Mesothelial cell of epicardium (in vitro differentiated cells): ENCODE measurements at regions not wholly inside any gene's neighbourhood (a gene's known extent, or its start where the extent isn't known, plus 50 kb on each side); places are given as distances from the start of the nearest gene placed in this dataset.

Experiments used
- DNase-seq, 2 experiments: peaks; one replicate each; pipeline ENCODE4 v3.0.0; 2021; ENCODE audit warnings: low spot score in 2 of 2; ENCODE audit not compliant: unreplicated experiment in 2 of 2
- H3K27ac Mint-ChIP-seq: 2 replicates; pipeline ENCODE4 v1.8.0; 2021; ENCODE audit warnings: mixed read lengths
- H3K27me3 Mint-ChIP-seq: 2 replicates; pipeline ENCODE4 v1.8.0; 2021; ENCODE audit warnings: low read depth, mixed read lengths
- H3K36me3 Mint-ChIP-seq: 2 replicates; pipeline ENCODE4 v1.8.0; 2021; ENCODE audit warnings: mixed read lengths
- H3K4me1 Mint-ChIP-seq: 2 replicates; pipeline ENCODE4 v1.8.0; 2021; ENCODE audit warnings: mixed read lengths
- H3K4me3 Mint-ChIP-seq: 2 replicates; pipeline ENCODE4 v1.8.0; 2021; ENCODE audit warnings: mild to moderate bottlenecking, moderate library complexity, mixed read lengths
- H3K9me3 Mint-ChIP-seq: 2 replicates; pipeline ENCODE4 v1.8.0; 2021; ENCODE audit warnings: mixed read lengths
- CTCF ChIP-seq: fragments of 200-600 bp; sonication (generic); IDR thresholded peaks from one replicate; pipeline ENCODE4 v1.5.0; 2021; ENCODE audit warnings: antibody characterized with exemption; ENCODE audit not compliant: unreplicated experiment

- Mint-ChIP-seq H3K27me3 (no peaks in the 10 kb centered on the region), H3K36me3 (no peaks in the 10 kb centered on the region), H3K27ac (no peak overlapping the region), H3K4me3 (no peak overlapping the region), H3K9me3 (peaks cover 17% of the 10 kb centered on the region), H3K4me1 (no peaks in the 10 kb centered on the region)
- DNase-seq, result no peak
- TF ChIP-seq CTCF, result no peak
These were observed 61.5 kb upstream of the ZMAT1 start for GRCh38 chrX:101993335-101993734.

GRCh38 chrX:101986586-101986985, 54.8 kb upstream of the ZMAT1 start:
- Mint-ChIP-seq H3K4me3 (no peak overlapping the region), H3K27me3 (no peaks in the 10 kb centered on the region), H3K9me3 (peaks cover 24% of the 10 kb centered on the region), H3K27ac (no peak overlapping the region), H3K4me1 (no peaks in the 10 kb centered on the region), H3K36me3 (no peaks in the 10 kb centered on the region)
- TF ChIP-seq CTCF, result no peak
- DNase-seq, result no peak
